Fibroblast of gingiva (primary cell): ENCODE measurements at regions not wholly inside any gene's neighbourhood (a gene's known extent, or its start where the extent isn't known, plus 50 kb on each side); places are given as distances from the start of the nearest gene placed in this dataset.

ENCODE experiments used
- DNase-seq: peaks from one replicate; pipeline ENCODE4 v3.0.0-alpha.2; 2011; ENCODE audit warnings: low read depth

GRCh38 chr10:53005612-53006345 is 233.2 kb upstream of the MBL2 start:
- DNase-seq = no peak

- no peak for DNase-seq
These were observed 230.5 kb upstream of the MBL2 start for GRCh38 chr10:53003094-53003493.

GRCh38 chr10:52999681-53000080 is 227.1 kb upstream of the MBL2 start:
- DNase-seq = no peak

- no peak for DNase-seq
These were observed 226.7 kb upstream of the MBL2 start for GRCh38 chr10:52999258-52999657.

GRCh38 chr10:52997007-52997406 is 224.4 kb upstream of the MBL2 start:
- DNase-seq = no peak

GRCh38 chr10:52994370-52994769 is 221.8 kb upstream of the MBL2 start:
- no peak for DNase-seq

- DNase-seq = no peak
These were observed 220.5 kb upstream of the MBL2 start for GRCh38 chr10:52993109-52993508.

- DNase-seq = no peak
These were observed 220.0 kb upstream of the MBL2 start for GRCh38 chr10:52992567-52992966.

- DNase-seq = no peak
These were observed 216.3 kb upstream of the MBL2 start for GRCh38 chr10:52988923-52989322.

GRCh38 chr10:52986125-52986524 is 213.5 kb upstream of the MBL2 start:
- no peak for DNase-seq

GRCh38 chr10:52984169-52984568 is 211.6 kb upstream of the MBL2 start:
- no peak for DNase-seq

GRCh38 chr10:52979295-52979990 is 206.9 kb upstream of the MBL2 start:
- no peak for DNase-seq

GRCh38 chr10:52977581-52977980 is 205.0 kb upstream of the MBL2 start:
- no peak for DNase-seq

GRCh38 chr10:52967806-52968795 is 195.5 kb upstream of the MBL2 start:
- no peak for DNase-seq

- DNase-seq = no peak
These were observed 194.3 kb upstream of the MBL2 start for GRCh38 chr10:52966904-52967303.

- DNase-seq = no peak
These were observed 193.4 kb upstream of the MBL2 start for GRCh38 chr10:52965938-52966401.

- DNase-seq = no peak
These were observed 192.9 kb upstream of the MBL2 start for GRCh38 chr10:52965509-52965908.

- DNase-seq = no peak
These were observed 188.7 kb upstream of the MBL2 start for GRCh38 chr10:52961323-52961722.

- DNase-seq = no peak
These were observed 187.2 kb upstream of the MBL2 start for GRCh38 chr10:52959810-52960209.

GRCh38 chr10:52956861-52957260 is 184.3 kb upstream of the MBL2 start:
- no peak for DNase-seq

- DNase-seq = no peak
These were observed 183.9 kb upstream of the MBL2 start for GRCh38 chr10:52956461-52956860.

GRCh38 chr10:52955337-52955736 is 182.8 kb upstream of the MBL2 start:
- DNase-seq = no peak
